Left lung (tissue), 4 donors: ENCODE measurements at regions not wholly inside any gene's neighbourhood (a gene's known extent, or its start where the extent isn't known, plus 50 kb on each side); places are given as distances from the start of the nearest gene placed in this dataset.
A peak's percentile ranks its signal among the peaks of the same experiment; 100 is the strongest.
"Not testable (repeated sequence)": the region's sequence is repeated elsewhere in the genome, so short reads cannot be mapped to it uniquely, and the experiment has no call there.

Experiments
- ATAC-seq: fragments of 200-7000 bp; cut with Tn5 transposase; one replicate; pipeline ENCODE4 v1.9.1; 2020; ENCODE audit warnings: moderate library complexity
- DNase-seq, 4 donors: peaks; one replicate each; pipeline ENCODE4 v3.0.0-alpha.2; 2013 to 2020
- H3K27ac ChIP-seq, 2 donors: fragments of 200-600 bp; sonication (generic) in 1 of 2; one replicate each; pipeline versions ENCODE4 v1.5.0 to v1.8.0; 2020 to 2021
- H3K27me3 ChIP-seq, 2 donors: fragments of 200-600 bp; sonication (generic) in 1 of 2; one replicate each; pipeline versions ENCODE4 v1.5.0 to v1.8.0; 2020 to 2021
- H3K36me3 ChIP-seq, 2 donors: fragments of 200-600 bp; sonication (generic) in 1 of 2; one replicate each; pipeline versions ENCODE4 v1.5.0 to v1.8.0; 2020 to 2021
- H3K4me1 ChIP-seq, 2 donors: fragments of 200-600 bp; one replicate each; pipeline ENCODE4 v1.8.0; 2021
- H3K4me3 ChIP-seq, 2 donors: fragments of 200-600 bp; sonication (generic) in 1 of 2; one replicate each; pipeline versions ENCODE4 v1.5.0 to v1.8.0; 2020 to 2021; ENCODE audit warnings: mild to moderate bottlenecking in 1 of 2
- H3K9me3 ChIP-seq, 2 donors: fragments of 200-600 bp; sonication (generic) in 1 of 2; one replicate each; pipeline versions ENCODE4 v1.5.0 to v1.8.0; 2020 to 2021
- intact Hi-C, 2 donors: fragments of 100-400 bp; cut with DNase I; formaldehyde crosslinking; loops; one replicate each; pipeline versions ENCODE4 v1.11.2 to v1.14.2; 2022
- donor health status: DM: no; HTN: yes; CAD: no.
- donor health status: DM: no; HTN: no; CAD: no.

- H3K4me3 ChIP-seq, ATAC-seq, H3K27ac ChIP-seq, H3K27me3 ChIP-seq, H3K4me1 ChIP-seq, H3K9me3 ChIP-seq, H3K36me3 ChIP-seq, DNase-seq, intact Hi-C loops: not testable (repeated sequence)
Measured at GRCh38 chr15:44817797-44818196, 81.5 kb downstream of the TRIM69 start.

GRCh38 chr15:44819331-44819987 is 83.1 kb downstream of the TRIM69 start:
- H3K27me3 ChIP-seq, H3K4me1 ChIP-seq, H3K9me3 ChIP-seq, H3K27ac ChIP-seq, H3K36me3 ChIP-seq, H3K4me3 ChIP-seq, intact Hi-C loops: not testable (repeated sequence)
- ATAC-seq (peak; percentile 86), DNase-seq (peak in 1 of 4 donors; percentile 61)

GRCh38 chr15:44820535-44820934 is 84.2 kb downstream of the TRIM69 start:
- ATAC-seq, result peak; percentile 13
- H3K4me1 ChIP-seq, DNase-seq, H3K36me3 ChIP-seq, H3K9me3 ChIP-seq, H3K27me3 ChIP-seq, intact Hi-C loops, H3K27ac ChIP-seq, H3K4me3 ChIP-seq: not testable (repeated sequence)

GRCh38 chr15:44820967-44821366 is 84.6 kb downstream of the TRIM69 start:
- H3K4me1 ChIP-seq, intact Hi-C loops, H3K27ac ChIP-seq, H3K36me3 ChIP-seq, H3K9me3 ChIP-seq, H3K27me3 ChIP-seq, ATAC-seq, DNase-seq, H3K4me3 ChIP-seq: not testable (repeated sequence)

- ATAC-seq, intact Hi-C loops, H3K4me3 ChIP-seq, H3K9me3 ChIP-seq, H3K27me3 ChIP-seq, DNase-seq, H3K36me3 ChIP-seq, H3K27ac ChIP-seq, H3K4me1 ChIP-seq: not testable (repeated sequence)
Measured at GRCh38 chr15:44824277-44825145, 88.2 kb downstream of the TRIM69 start.

GRCh38 chr15:44826583-44826982 is 90.3 kb downstream of the TRIM69 start:
- intact Hi-C loops, ATAC-seq, H3K9me3 ChIP-seq, DNase-seq, H3K4me3 ChIP-seq, H3K4me1 ChIP-seq, H3K27ac ChIP-seq, H3K27me3 ChIP-seq, H3K36me3 ChIP-seq: not testable (repeated sequence)

GRCh38 chr15:44828229-44828914 is 92.0 kb downstream of the TRIM69 start:
- H3K36me3 ChIP-seq, H3K27ac ChIP-seq, intact Hi-C loops, H3K27me3 ChIP-seq, DNase-seq, H3K4me3 ChIP-seq, ATAC-seq, H3K9me3 ChIP-seq, H3K4me1 ChIP-seq: not testable (repeated sequence)

GRCh38 chr15:44829150-44829549 is 92.8 kb downstream of the TRIM69 start:
- intact Hi-C loops, H3K27ac ChIP-seq, ATAC-seq, H3K36me3 ChIP-seq, H3K27me3 ChIP-seq, H3K4me1 ChIP-seq, H3K4me3 ChIP-seq, DNase-seq, H3K9me3 ChIP-seq: not testable (repeated sequence)

- not testable (repeated sequence) for H3K27ac ChIP-seq
Measured at GRCh38 chr15:44830692-44831408, 94.5 kb downstream of the TRIM69 start.

GRCh38 chr15:44831409-44831741 is 95.0 kb downstream of the TRIM69 start:
- intact Hi-C loops, H3K27ac ChIP-seq: not testable (repeated sequence)

More at GRCh38 chr15:44830692-44831408, 94.5 kb downstream of the TRIM69 start:
- H3K4me1 ChIP-seq, H3K4me3 ChIP-seq, intact Hi-C loops, H3K36me3 ChIP-seq, H3K27me3 ChIP-seq, H3K9me3 ChIP-seq: not testable (repeated sequence)
- DNase-seq (peak in 1 of 4 donors; percentile 26), ATAC-seq (peak; percentile 55)

GRCh38 chr15:44832133-44832532 is 95.8 kb downstream of the TRIM69 start:
- H3K4me1 ChIP-seq, DNase-seq, H3K27me3 ChIP-seq, H3K4me3 ChIP-seq, ATAC-seq, intact Hi-C loops, H3K9me3 ChIP-seq, H3K36me3 ChIP-seq, H3K27ac ChIP-seq: not testable (repeated sequence)

More at GRCh38 chr15:44831409-44831741, 95.0 kb downstream of the TRIM69 start:
- ATAC-seq, DNase-seq, H3K9me3 ChIP-seq, H3K4me1 ChIP-seq, H3K4me3 ChIP-seq, H3K36me3 ChIP-seq, H3K27me3 ChIP-seq: not testable (repeated sequence)

- ATAC-seq, H3K27ac ChIP-seq, intact Hi-C loops, H3K4me1 ChIP-seq, H3K4me3 ChIP-seq, H3K9me3 ChIP-seq, DNase-seq, H3K36me3 ChIP-seq, H3K27me3 ChIP-seq: not testable (repeated sequence)
Measured at GRCh38 chr15:44833081-44833480, 96.8 kb downstream of the TRIM69 start.

- H3K27me3 ChIP-seq, H3K36me3 ChIP-seq, H3K4me1 ChIP-seq, ATAC-seq, H3K27ac ChIP-seq, H3K4me3 ChIP-seq, H3K9me3 ChIP-seq, intact Hi-C loops, DNase-seq: not testable (repeated sequence)
Measured at GRCh38 chr15:44833761-44834160, 97.4 kb downstream of the TRIM69 start.
